ENCODE measurements at regions not wholly inside any gene's neighbourhood (a gene's known extent, or its start where the extent isn't known, plus 50 kb on each side); places are given as distances from the start of the nearest gene placed in this dataset.

GRCh38 chr2:66031236-66031635 is 403.7 kb upstream of the MEIS1 start:
- intact Hi-C loops (cut with micrococcal nuclease; ENCODE audit: unreplicated experiment), result no loop called here
- Histone ChIP-seq H3K4me1 (ENCODE audit: insufficient read depth, low read length) (no peaks in the 10 kb centered on the region), H2AFZ (ENCODE audit: low read length) (no peak overlapping the region), H3K9ac (ENCODE audit: insufficient read depth, low read depth, low read length) (no peak overlapping the region), H3K9me3 (ENCODE audit: low read length) (no peaks in the 10 kb centered on the region), H3K79me2 (ENCODE audit: insufficient read depth, low read length) (no peaks in the 10 kb centered on the region), H3K4me2 (ENCODE audit: low read depth, low read length) (no peak overlapping the region), H3K36me3 (replicated peaks in 1 of 2; ENCODE audit: control insufficient read depth in 1 of 2, insufficient read depth in 2 of 2, low read length in 2 of 2) (no peaks in the 10 kb centered on the region), H4K20me1 (ENCODE audit: insufficient read depth, low read length) (no peaks in the 10 kb centered on the region), H3K27me3 (ENCODE audit: control insufficient read depth in 1 of 2, insufficient read depth in 2 of 2, low read length in 2 of 2) (no peaks in the 10 kb centered on the region), H3K4me3 (replicated peaks in 1 of 3; ENCODE audit: insufficient read depth in 1 of 3, low read depth in 2 of 3, low read length in 3 of 3) (no peak overlapping the region), H3K27ac (ENCODE audit: extremely low read length, insufficient read depth, low read length) (no peak overlapping the region)
- FAIRE-seq (no peak), ATAC-seq (no peak), DNase-seq (ENCODE audit: low spot score) (no peak)
- CTCF ChIA-PET (ENCODE audit: low intra/inter-chr PET ratio, low total read pairs), result no interaction called here
- in situ Hi-C loops (cut with HindIII; ENCODE audit: extremely low pct_ligation_motif_present, low pct_unique_long_range_greater_than_20kb), result no loop called here
- TF ChIP-seq ZNF761 (CRISPR knock-in tag; conservative IDR thresholded peaks at IDR 0.05), result no peak
- no peak for TF ChIP-seq RFX1 (IDR thresholded peaks at IDR 0.05)
- TF ChIP-seq ZNF12 (CRISPR knock-in tag; IDR thresholded peaks at IDR 0.05), result no peak
- no peak for TF ChIP-seq SOX13 (IDR thresholded peaks at IDR 0.05)
- no peak for TF ChIP-seq SOX13 (CRISPR knock-in tag; conservative IDR thresholded peaks at IDR 0.05 in 1 of 2, IDR thresholded peaks at IDR 0.05 in 1 of 2)
- TF ChIP-seq ZNF362 (CRISPR knock-in tag; IDR thresholded peaks at IDR 0.05; ENCODE audit: borderline replicate concordance), result no peak
- TF ChIP-seq ZNF235 (CRISPR knock-in tag; IDR thresholded peaks at IDR 0.05; ENCODE audit: borderline replicate concordance), result no peak
- TF ChIP-seq CHD4 (IDR thresholded peaks at IDR 0.05; ENCODE audit: borderline replicate concordance, low read length), result no peak
- no peak for TF ChIP-seq CHCHD3 (CRISPR knock-in tag; IDR thresholded peaks at IDR 0.05)
- no peak for TF ChIP-seq HNRNPLL (IDR thresholded peaks at IDR 0.05; ENCODE audit: low read depth, low read length, poor library complexity, severe bottlenecking)
- TF ChIP-seq KDM5B (CRISPR knock-in tag; IDR thresholded peaks at IDR 0.05; ENCODE audit: borderline replicate concordance), result no peak
- no peak for TF ChIP-seq ZNF616 (CRISPR knock-in tag; IDR thresholded peaks at IDR 0.05; ENCODE audit: low read depth)
- TF ChIP-seq BHLHE40 (IDR thresholded peaks at IDR 0.05; ENCODE audit: low read length), result no peak
- no TSS peak for BruUV-seq (replicated peaks)
- WGBS (ENCODE audit: low lambda C conversion rate), result 23% methylated on average over 4 of the region's 4 CpGs
- POLR2A ChIA-PET, result no interaction called here
